GM21717 (cell line): ENCODE measurements at regions not wholly inside any gene's neighbourhood (a gene's known extent, or its start where the extent isn't known, plus 50 kb on each side); places are given as distances from the start of the nearest gene placed in this dataset.
"Not testable (repeated sequence)": the region's sequence is repeated elsewhere in the genome, so short reads cannot be mapped to it uniquely, and the experiment has no call there.

Source experiments
- ATAC-seq: cut with Tn5 transposase; IDR thresholded peaks from one replicate; pipeline ENCODE4 v1.9.1; 2021; ENCODE audit warnings: mild to moderate bottlenecking, moderate library complexity; ENCODE audit not compliant: unreplicated experiment

- no peak for ATAC-seq
Observed at GRCh38 chr6:74733830-74734620, 471.8 kb downstream of the COL12A1 start.

- ATAC-seq: no peak
Observed at GRCh38 chr6:74731931-74732330, 473.9 kb downstream of the COL12A1 start.

GRCh38 chr6:74731204-74731603, 474.6 kb downstream of the COL12A1 start:
- ATAC-seq: no peak

GRCh38 chr6:74720923-74721322, 484.9 kb downstream of the COL12A1 start:
- ATAC-seq: no peak

- no peak for ATAC-seq
Observed at GRCh38 chr6:74717591-74717990, 488.3 kb downstream of the COL12A1 start.

GRCh38 chr6:74715355-74716085, 490.3 kb downstream of the COL12A1 start:
- ATAC-seq: no peak

- ATAC-seq: no peak
Observed at GRCh38 chr6:74713941-74714340, 491.9 kb downstream of the COL12A1 start.

- ATAC-seq: no peak
Observed at GRCh38 chr6:74705451-74705850, 500.4 kb downstream of the COL12A1 start.

GRCh38 chr6:74704540-74704939, 501.3 kb downstream of the COL12A1 start:
- not testable (repeated sequence) for ATAC-seq

- no peak for ATAC-seq
Observed at GRCh38 chr6:74690365-74690764, 515.5 kb downstream of the COL12A1 start.

- no peak for ATAC-seq
Observed at GRCh38 chr6:74689601-74690000, 516.3 kb downstream of the COL12A1 start.

GRCh38 chr6:74677463-74677862, 528.4 kb downstream of the COL12A1 start:
- ATAC-seq: no peak

GRCh38 chr6:74676906-74677305, 528.9 kb downstream of the COL12A1 start:
- ATAC-seq: no peak

GRCh38 chr6:74674377-74674776, 531.5 kb downstream of the COL12A1 start:
- no peak for ATAC-seq

GRCh38 chr6:74671558-74672025, 534.3 kb downstream of the COL12A1 start:
- ATAC-seq: no peak

- ATAC-seq: no peak
Observed at GRCh38 chr6:74658391-74658790, 547.5 kb downstream of the COL12A1 start.

GRCh38 chr6:74657931-74658330, 547.9 kb downstream of the COL12A1 start:
- no peak for ATAC-seq

GRCh38 chr6:74657011-74657410, 548.8 kb downstream of the COL12A1 start:
- ATAC-seq: no peak

GRCh38 chr6:74656453-74656852, 549.4 kb downstream of the COL12A1 start:
- no peak for ATAC-seq

GRCh38 chr6:74654296-74654695, 551.6 kb downstream of the COL12A1 start:
- no peak for ATAC-seq

- ATAC-seq: no peak
Observed at GRCh38 chr6:74651948-74652842, 553.7 kb downstream of the COL12A1 start.
